ENCODE measurements at regions not wholly inside any gene's neighbourhood (a gene's known extent, or its start where the extent isn't known, plus 50 kb on each side); places are given as distances from the start of the nearest gene placed in this dataset.

- no peak for TF ChIP-seq TAF1 (IDR thresholded peaks at IDR 0.05; ENCODE audit: borderline replicate concordance, insufficient read depth, low read length)
- TF ChIP-seq FOXP2 (optimal IDR thresholded peaks at IDR 0.05; ENCODE audit: borderline replicate concordance, extremely low read depth, extremely low read length, insufficient read depth) = no peak
- no peak for TF ChIP-seq POLR2AphosphoS5 (IDR thresholded peaks at IDR 0.05; ENCODE audit: low read depth, low read length)
Measured at GRCh38 chr6:113662093-113662665, 195.0 kb upstream of the MARCKS start.

- TF ChIP-seq, protein P1, sequence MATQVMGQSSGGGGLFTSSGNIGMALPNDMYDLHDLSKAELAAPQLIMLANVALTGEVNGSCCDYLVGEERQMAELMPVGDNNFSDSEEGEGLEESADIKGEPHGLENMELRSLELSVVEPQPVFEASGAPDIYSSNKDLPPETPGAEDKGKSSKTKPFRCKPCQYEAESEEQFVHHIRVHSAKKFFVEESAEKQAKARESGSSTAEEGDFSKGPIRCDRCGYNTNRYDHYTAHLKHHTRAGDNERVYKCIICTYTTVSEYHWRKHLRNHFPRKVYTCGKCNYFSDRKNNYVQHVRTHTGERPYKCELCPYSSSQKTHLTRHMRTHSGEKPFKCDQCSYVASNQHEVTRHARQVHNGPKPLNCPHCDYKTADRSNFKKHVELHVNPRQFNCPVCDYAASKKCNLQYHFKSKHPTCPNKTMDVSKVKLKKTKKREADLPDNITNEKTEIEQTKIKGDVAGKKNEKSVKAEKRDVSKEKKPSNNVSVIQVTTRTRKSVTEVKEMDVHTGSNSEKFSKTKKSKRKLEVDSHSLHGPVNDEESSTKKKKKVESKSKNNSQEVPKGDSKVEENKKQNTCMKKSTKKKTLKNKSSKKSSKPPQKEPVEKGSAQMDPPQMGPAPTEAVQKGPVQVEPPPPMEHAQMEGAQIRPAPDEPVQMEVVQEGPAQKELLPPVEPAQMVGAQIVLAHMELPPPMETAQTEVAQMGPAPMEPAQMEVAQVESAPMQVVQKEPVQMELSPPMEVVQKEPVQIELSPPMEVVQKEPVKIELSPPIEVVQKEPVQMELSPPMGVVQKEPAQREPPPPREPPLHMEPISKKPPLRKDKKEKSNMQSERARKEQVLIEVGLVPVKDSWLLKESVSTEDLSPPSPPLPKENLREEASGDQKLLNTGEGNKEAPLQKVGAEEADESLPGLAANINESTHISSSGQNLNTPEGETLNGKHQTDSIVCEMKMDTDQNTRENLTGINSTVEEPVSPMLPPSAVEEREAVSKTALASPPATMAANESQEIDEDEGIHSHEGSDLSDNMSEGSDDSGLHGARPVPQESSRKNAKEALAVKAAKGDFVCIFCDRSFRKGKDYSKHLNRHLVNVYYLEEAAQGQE (IDR thresholded peaks at IDR 0.05; ENCODE audit: insufficient read depth in 1 of 2, low read depth in 2 of 2, low read length in 2 of 2) = no peak
- TF ChIP-seq SIN3A (IDR thresholded peaks at IDR 0.05; ENCODE audit: borderline replicate concordance, insufficient read depth, low read length) (no peak), TAF1 (IDR thresholded peaks at IDR 0.05; ENCODE audit: borderline replicate concordance, insufficient read depth, low read length) (no peak), FOXP2 (optimal IDR thresholded peaks at IDR 0.05; ENCODE audit: borderline replicate concordance, extremely low read depth, extremely low read length, insufficient read depth) (no peak), POLR2AphosphoS5 (IDR thresholded peaks at IDR 0.05; ENCODE audit: low read depth, low read length) (no peak)
Measured at GRCh38 chr6:113662688-113663333, 194.3 kb upstream of the MARCKS start.

DNA sequence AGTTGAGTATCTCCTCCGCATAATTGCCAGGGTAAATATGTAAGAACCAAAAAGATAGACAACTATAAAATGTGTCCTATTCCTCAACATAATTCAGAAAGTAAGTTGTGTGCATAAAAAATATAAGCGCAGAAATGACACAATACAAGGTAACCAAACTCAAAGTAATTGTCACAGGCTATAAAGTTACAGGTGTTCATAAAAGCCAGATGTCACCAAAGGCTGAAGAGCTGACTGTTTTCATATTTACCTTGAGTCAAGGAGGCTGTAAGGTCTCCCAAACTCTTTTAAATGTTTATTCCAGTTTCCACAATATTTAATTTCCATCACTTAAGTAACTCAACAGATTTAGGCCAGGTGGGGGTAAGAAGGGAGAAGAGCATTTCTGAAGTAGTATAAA lies 192.2 kb upstream of the MARCKS start:
- TF ChIP-seq FOXP2 (optimal IDR thresholded peaks at IDR 0.05; ENCODE audit: borderline replicate concordance, extremely low read depth, extremely low read length, insufficient read depth) (no peak), POLR2AphosphoS5 (IDR thresholded peaks at IDR 0.05; ENCODE audit: low read depth, low read length) (no peak), SIN3A (IDR thresholded peaks at IDR 0.05; ENCODE audit: borderline replicate concordance, insufficient read depth, low read length) (no peak), TAF1 (IDR thresholded peaks at IDR 0.05; ENCODE audit: borderline replicate concordance, insufficient read depth, low read length) (no peak)
- TF ChIP-seq, protein P1 (IDR thresholded peaks at IDR 0.05; ENCODE audit: insufficient read depth in 1 of 2, low read depth in 2 of 2, low read length in 2 of 2) = no peak

GRCh38 chr6:113668641-113669408 lies 188.3 kb upstream of the MARCKS start:
- TF ChIP-seq FOXP2 (optimal IDR thresholded peaks at IDR 0.05; ENCODE audit: borderline replicate concordance, extremely low read depth, extremely low read length, insufficient read depth) = no peak
- no peak for TF ChIP-seq SIN3A (IDR thresholded peaks at IDR 0.05; ENCODE audit: borderline replicate concordance, insufficient read depth, low read length)
- TF ChIP-seq POLR2AphosphoS5 (IDR thresholded peaks at IDR 0.05; ENCODE audit: low read depth, low read length) = no peak

- TF ChIP-seq TAF1 (IDR thresholded peaks at IDR 0.05; ENCODE audit: borderline replicate concordance, insufficient read depth, low read length) = no peak
- no peak for TF ChIP-seq FOXP2 (optimal IDR thresholded peaks at IDR 0.05; ENCODE audit: borderline replicate concordance, extremely low read depth, extremely low read length, insufficient read depth)
- TF ChIP-seq POLR2AphosphoS5 (IDR thresholded peaks at IDR 0.05; ENCODE audit: low read depth, low read length) = no peak
- no peak for TF ChIP-seq SIN3A (IDR thresholded peaks at IDR 0.05; ENCODE audit: borderline replicate concordance, insufficient read depth, low read length)
- TF ChIP-seq, protein P1 (IDR thresholded peaks at IDR 0.05; ENCODE audit: insufficient read depth in 1 of 2, low read depth in 2 of 2, low read length in 2 of 2) = no peak
Measured at GRCh38 chr6:113669606-113670005, 187.5 kb upstream of the MARCKS start.
